ACHN (cell line): ENCODE measurements at regions not wholly inside any gene's neighbourhood (a gene's known extent, or its start where the extent isn't known, plus 50 kb on each side); places are given as distances from the start of the nearest gene placed in this dataset.
A peak's percentile ranks its signal among the peaks of the same experiment; 100 is the strongest.

Experiments used
- DNase-seq: peaks from one replicate; pipeline ENCODE4 v3.0.0-alpha.2; 2015
- in situ Hi-C: cut with HindIII; loops from 2 replicates; pipeline ENCODE4 v1.10.0; 2017; ENCODE audit warnings: low sequenced_read_pairs, low pct_ligation_motif_present, low pct_unique_long_range_greater_than_20kb

GRCh38 chr4:149972407-149972806 is 105.8 kb upstream of the DCLK2 start:
- in situ Hi-C loops, result no loop called here
- DNase-seq, result no peak

DNA sequence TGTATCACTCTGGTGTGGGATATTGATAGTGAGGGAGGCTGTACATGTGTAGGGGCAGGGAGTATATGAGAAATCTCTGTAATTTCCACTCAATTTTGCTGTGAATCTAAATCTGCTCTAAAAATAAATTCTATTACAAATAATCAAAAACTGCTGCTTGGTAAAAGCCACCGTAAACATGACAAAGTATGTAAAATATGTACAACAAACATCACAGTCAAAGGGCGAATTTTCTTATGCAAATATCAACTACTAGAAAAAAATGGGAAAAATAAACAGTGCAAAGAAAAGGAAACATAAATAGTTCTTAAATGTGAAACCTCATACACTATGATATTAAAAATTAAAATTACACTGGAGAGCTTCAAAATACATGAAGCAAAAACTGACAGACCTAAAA is 105.1 kb upstream of the DCLK2 start:
- in situ Hi-C loops, result no loop called here
- DNase-seq, result no peak

DNA sequence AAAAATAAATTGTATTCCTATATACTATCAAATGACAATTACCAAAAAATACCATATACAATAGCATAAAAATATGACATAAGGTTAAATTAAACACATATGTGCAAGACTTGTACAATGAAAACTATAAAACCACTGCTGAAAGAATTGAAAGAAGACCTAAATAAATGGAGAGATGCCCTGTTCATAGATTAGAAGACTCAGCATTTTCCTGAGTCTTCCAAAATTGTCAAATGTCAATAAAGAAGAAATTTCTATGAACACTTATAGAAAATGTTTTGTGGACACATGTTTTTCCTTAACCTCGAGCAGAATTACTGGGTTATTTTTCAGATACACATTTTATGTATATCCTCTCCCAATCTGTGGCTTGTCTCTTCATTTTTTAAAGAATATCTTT is 103.1 kb upstream of the DCLK2 start:
- DNase-seq, result no peak
- in situ Hi-C loops, result loop anchor here (25.0 kb wide), 1 partner anchor 237 kb away; no protein-coding TSS in a partner anchor

DNA sequence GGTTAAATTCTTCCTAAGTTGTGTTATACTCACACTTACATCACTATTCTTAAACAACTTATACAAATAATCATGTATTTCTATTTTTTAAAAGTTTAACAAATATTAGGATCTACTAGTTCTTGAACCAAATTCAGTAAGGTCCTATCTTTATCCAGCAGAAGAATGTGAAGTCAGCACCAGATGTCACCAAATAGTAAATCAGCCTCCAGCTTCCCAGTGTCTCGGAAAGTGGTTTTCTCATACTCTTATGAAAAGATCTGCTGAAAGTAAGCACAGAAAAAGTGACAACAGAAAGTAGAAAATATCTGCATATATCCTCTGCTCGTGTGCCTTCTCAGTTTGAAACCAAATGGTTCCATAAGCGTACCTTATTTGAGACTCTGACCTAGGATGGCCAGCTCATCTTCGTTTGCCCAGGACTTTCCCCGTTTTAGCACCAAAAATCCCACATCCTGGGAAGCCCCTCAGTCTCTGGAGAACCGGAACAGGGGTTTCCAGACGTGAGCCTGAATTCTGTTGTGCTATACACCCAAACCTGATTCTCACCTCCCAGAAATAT is 98.0 kb upstream of the DCLK2 start:
- DNase-seq, result no peak
- in situ Hi-C loops, result loop anchor here (25.0 kb wide), 1 partner anchor 232 kb away; no protein-coding TSS in a partner anchor

DNA sequence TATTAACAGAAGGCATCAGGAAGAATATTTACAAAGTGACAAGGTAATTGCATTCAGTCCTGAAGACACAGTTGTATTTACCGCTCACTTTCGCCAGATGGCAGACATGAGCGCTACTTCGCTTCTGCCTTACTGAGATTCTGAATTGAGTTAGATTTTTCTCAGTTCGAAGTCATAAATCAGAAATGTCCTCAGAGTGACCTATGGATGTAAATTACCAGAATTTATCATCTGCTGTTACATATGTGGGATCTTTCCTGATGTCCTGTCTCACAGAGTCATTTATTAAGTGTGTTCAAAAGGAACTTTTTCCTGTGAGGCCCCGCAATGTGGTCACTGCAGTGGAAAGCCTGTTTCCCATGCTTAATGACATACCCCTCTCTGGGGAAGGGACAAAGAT is 97.3 kb upstream of the DCLK2 start:
- in situ Hi-C loops, result loop anchor here (25.0 kb wide), 1 partner anchor 231 kb away; no protein-coding TSS in a partner anchor
- peak; percentile 56 for DNase-seq

DNA sequence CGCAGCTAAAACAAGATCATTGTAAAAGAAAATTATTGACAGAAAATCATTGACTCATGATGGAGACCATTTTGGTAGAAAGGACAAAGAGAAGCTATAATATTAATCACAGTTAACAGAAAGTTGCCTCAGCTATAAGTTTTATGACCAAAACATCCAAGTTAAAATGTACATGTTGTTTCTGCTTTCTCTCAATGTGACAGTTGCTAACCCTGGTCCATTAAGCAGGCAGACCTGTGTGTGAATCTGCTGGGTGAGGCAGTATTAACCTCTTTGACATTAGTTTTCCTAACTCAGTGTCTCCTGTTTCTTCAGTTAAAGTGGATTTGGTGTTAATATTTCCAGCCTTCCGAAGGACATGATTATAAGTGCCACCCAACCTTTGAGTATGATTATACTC is 94.8 kb upstream of the DCLK2 start:
- no peak for DNase-seq
- in situ Hi-C loops, result loop anchor here (25.0 kb wide), 1 partner anchor 229 kb away; no protein-coding TSS in a partner anchor

- no peak for DNase-seq
- in situ Hi-C loops, result loop anchor here (25.0 kb wide), 1 partner anchor 228 kb away; no protein-coding TSS in a partner anchor
Observed at GRCh38 chr4:149983931-149984330, 94.3 kb upstream of the DCLK2 start.

GRCh38 chr4:149985981-149986380 is 92.3 kb upstream of the DCLK2 start:
- in situ Hi-C loops, result loop anchor here (25.0 kb wide), 1 partner anchor 226 kb away; no protein-coding TSS in a partner anchor
- no peak for DNase-seq

DNA sequence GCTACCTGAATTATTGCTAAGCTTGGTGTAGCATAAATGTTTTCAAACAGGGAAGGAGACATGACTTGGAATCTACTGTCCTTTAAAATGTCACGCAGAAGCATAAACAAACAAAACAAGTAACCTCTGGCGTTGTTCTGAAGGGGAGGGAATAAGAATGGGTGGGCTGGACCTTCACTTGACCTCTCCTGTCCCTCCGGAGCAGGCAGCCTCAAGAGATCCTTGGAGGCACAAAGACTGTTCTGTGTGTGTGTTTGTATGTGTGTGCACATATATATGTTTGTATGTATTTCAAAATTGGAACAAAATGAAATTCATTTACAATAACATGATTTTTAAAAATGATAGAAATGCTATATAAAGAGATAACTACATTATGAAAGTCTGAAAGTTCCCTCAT is 91.3 kb upstream of the DCLK2 start:
- in situ Hi-C loops, result loop anchor here (25.0 kb wide), 1 partner anchor 225 kb away; no protein-coding TSS in a partner anchor
- DNase-seq, result no peak

- in situ Hi-C loops, result loop anchor here (25.0 kb wide), 1 partner anchor 225 kb away; no protein-coding TSS in a partner anchor
- no peak for DNase-seq
Observed at GRCh38 chr4:149987330-149988086, 90.7 kb upstream of the DCLK2 start.

- DNase-seq, result no peak
- in situ Hi-C loops, result loop anchor here (25.0 kb wide), 1 partner anchor 224 kb away; no protein-coding TSS in a partner anchor
Observed at GRCh38 chr4:149988087-149988410, 90.2 kb upstream of the DCLK2 start.

DNA sequence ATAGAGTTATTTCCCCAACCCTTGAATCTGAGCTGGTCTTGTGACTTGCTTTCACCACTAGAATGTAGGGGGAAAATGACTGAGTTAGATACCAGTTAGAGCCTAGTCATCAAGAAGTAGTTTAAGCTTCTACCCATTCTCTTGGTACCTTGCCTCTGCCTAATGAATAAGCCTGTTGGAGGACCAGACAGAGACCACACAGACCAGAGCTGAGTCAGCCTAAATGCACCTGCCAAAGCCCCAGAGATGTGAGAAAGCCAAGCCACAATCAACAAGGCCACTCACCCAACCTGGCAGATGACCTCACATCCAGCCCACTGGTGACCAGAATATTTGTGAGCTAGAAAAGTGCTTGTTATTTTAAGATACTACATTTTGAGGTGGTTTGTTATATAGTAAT is 85.2 kb upstream of the DCLK2 start:
- no peak for DNase-seq
- in situ Hi-C loops, result loop anchor here (25.0 kb wide), 1 partner anchor 219 kb away; no protein-coding TSS in a partner anchor

DNA sequence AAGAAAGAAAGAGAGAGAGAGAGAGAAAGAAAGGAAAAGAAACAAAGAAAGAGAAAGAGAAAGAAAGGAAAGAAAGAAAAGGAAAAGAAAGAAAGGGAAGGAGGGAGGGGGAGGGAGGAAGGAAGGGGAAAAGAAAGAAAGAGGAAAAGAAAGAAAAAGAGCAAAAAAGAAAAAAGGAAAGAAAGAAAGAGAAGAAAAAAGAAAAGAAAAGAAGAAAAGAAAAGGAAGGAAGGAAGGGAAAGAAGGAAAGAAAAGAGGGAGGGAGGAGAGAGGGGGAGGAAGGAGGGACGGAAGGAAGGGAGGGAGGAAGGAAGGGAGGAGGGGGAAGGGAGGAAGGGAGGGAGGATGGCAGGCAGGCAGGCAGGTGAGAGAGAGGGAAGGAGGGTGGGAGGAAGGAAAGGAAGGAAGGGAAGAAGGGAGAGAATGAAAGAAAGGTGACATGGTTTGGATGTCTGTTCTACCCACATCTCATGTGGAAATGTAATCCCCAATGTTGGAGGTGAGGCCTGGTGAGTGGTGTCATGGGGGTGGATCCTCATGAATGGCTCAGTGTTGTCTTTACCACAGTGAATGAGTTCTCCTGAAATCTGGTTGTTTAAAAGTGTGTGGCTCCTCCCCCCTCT is 83.0 kb upstream of the DCLK2 start:
- in situ Hi-C loops, result loop anchor here (25.0 kb wide), 1 partner anchor 217 kb away; no protein-coding TSS in a partner anchor
- no peak for DNase-seq

DNA sequence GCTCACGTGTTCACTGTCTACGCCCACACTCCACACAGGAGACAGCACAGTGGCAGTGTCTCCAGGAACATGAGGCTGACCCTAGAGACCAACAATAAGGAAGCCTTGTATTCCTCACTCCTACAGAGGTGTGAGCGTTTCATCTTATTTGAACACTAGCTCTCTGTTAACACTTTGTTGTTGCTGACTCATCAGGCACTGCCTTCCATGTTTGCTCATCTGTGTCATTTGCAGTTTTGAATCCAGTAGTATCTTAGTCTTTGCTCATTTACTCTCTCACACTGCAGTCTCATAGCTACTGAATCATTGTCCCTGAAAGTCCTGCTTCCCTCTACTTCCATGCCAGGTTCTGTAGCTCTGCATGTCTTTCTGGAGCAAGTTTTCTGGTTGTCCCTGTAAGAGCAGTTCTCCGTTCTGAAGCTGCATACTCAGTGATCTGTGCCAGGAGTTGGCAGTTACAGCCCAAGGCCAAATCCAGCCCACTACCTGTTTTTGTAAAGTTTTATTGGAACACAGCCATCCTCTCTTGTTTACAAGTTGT is 80.3 kb upstream of the DCLK2 start:
- in situ Hi-C loops, result loop anchor here (25.0 kb wide), 1 partner anchor 214 kb away; no protein-coding TSS in a partner anchor
- DNase-seq, result peak; percentile 49

DNA sequence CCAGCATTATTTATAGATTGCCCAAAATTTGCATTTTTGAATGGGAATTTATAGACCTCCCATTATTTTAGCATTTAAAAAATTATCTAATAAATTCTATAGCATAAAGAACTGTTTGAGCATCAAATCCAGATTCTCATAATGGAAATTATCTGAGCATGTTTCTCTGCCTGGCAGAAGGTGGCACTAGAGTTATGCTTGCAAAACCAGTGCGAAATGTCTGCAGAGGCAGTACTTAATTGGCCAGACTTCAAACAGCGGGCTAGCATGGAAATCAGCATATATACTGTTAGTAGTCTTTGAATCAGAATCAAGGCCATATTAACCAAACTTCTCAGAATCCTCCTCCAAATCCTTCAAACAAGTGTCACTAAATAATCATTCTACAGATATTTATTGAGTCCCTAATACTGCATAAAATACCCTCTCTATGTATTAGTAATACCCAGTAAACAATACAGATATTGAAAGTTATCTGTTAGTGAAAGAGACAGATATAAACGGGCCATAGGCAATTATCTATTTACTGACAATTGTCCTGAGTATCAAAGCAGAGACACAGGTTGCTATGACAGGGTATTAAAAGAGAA is 78.7 kb upstream of the DCLK2 start:
- peak; percentile 58 for DNase-seq
- in situ Hi-C loops, result loop anchor here (25.0 kb wide), 1 partner anchor 213 kb away; no protein-coding TSS in a partner anchor

GRCh38 chr4:150001815-150002214 is 76.4 kb upstream of the DCLK2 start:
- DNase-seq, result peak; percentile 11
- in situ Hi-C loops, result no loop called here

DNA sequence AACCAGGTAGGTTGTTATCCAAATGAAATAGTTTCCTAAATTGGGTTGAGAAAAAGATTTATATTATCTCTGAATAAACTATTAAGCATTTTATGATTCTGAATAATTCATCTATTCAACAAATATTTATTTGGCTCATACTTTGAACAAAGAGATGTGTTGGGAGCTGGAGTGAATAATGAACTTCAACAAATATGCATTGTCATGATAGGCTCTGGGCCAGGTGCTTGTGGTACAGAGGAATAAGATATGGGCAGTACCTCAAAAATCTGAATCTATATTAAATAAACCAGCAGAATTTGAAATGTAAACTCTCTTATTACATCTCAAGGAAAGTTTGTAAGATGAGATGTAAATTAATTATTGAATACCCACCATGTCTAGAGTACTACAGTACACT is 75.7 kb upstream of the DCLK2 start:
- DNase-seq, result no peak
- in situ Hi-C loops, result no loop called here

DNA sequence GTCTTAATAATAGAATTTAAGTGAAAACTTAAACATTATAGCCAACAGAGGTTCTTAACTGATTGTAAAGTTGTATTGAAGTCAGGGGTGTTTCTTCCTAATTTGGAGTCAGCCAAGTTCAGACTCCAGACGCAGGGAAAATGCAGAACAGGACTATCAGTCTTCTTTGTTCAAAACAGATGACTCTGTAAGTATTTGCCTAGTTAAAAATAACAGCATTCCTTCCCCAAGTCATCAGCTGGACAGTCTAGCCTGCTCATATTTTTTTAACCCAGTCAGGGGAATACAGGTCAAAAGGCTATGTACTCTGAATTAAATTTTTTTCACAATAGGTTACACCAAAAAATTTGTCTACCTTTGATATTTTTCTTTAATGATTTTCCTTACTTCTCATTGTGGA is 73.8 kb upstream of the DCLK2 start:
- in situ Hi-C loops, result no loop called here
- no peak for DNase-seq

GRCh38 chr4:150005537-150005936 is 72.7 kb upstream of the DCLK2 start:
- no peak for DNase-seq
- in situ Hi-C loops, result no loop called here
